AG04450 (cell line): ENCODE measurements at regions not wholly inside any gene's neighbourhood (a gene's known extent, or its start where the extent isn't known, plus 50 kb on each side); places are given as distances from the start of the nearest gene placed in this dataset.

ENCODE experiments used
- CTCF ChIA-PET: fragments of 300-600, 350-600 bp; formaldehyde crosslinking; extraction: SDS; loops from one replicate; lab custom pipeline; 2022; ENCODE audit warnings: antibody characterized with exemption, inconsistent platforms; lab: Charles Lee
- POLR2A ChIA-PET: fragments of 350-600 bp; formaldehyde crosslinking; extraction: SDS; loops from one replicate; lab custom pipeline; 2021; ENCODE audit warnings: antibody characterized with exemption, inconsistent platforms; lab: Yijun Ruan, JAX
- DNase-seq: peaks from one replicate; pipeline ENCODE4 v3.0.0-alpha.2; 2011; ENCODE audit warnings: low read depth, low spot score
- H3K27ac ChIP-seq: one replicate; pipeline ENCODE4 v1.5.1; 2012; ENCODE audit warnings: low read depth, low read length, control low read depth
- H3K27me3 ChIP-seq: one replicate; pipeline ENCODE4 v1.6.0; 2012; ENCODE audit warnings: low read length; ENCODE audit not compliant: control insufficient read depth, insufficient read depth
- H3K4me3 ChIP-seq: 2 replicates; pipeline ENCODE4 v1.5.1; 2011; ENCODE audit warnings: mild to moderate bottlenecking, low read depth, low read length, control low read depth
- H3K9me3 ChIP-seq: 2 replicates; pipeline ENCODE4 v1.5.1; 2012; ENCODE audit warnings: low read length; ENCODE audit not compliant: control insufficient read depth, insufficient read depth
- TF ChIP-seq, protein P1 (sequence below): IDR thresholded peaks from 2 replicates; pipeline ENCODE4 v1.5.1; 2011; ENCODE audit warnings: low read depth, low read length, control low read depth, inconsistent platforms

GRCh38 chr9:107620236-107620635 is 130.7 kb upstream of the KLF4 start:
- no peak for DNase-seq
- TF ChIP-seq, protein P1, sequence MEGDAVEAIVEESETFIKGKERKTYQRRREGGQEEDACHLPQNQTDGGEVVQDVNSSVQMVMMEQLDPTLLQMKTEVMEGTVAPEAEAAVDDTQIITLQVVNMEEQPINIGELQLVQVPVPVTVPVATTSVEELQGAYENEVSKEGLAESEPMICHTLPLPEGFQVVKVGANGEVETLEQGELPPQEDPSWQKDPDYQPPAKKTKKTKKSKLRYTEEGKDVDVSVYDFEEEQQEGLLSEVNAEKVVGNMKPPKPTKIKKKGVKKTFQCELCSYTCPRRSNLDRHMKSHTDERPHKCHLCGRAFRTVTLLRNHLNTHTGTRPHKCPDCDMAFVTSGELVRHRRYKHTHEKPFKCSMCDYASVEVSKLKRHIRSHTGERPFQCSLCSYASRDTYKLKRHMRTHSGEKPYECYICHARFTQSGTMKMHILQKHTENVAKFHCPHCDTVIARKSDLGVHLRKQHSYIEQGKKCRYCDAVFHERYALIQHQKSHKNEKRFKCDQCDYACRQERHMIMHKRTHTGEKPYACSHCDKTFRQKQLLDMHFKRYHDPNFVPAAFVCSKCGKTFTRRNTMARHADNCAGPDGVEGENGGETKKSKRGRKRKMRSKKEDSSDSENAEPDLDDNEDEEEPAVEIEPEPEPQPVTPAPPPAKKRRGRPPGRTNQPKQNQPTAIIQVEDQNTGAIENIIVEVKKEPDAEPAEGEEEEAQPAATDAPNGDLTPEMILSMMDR = no peak
- Histone ChIP-seq H3K27me3 (peaks cover 7% of the 10 kb centered on the region), H3K4me3 (no peak overlapping the region), H3K27ac (no peak overlapping the region), H3K9me3 (no peaks in the 10 kb centered on the region)
- ChIA-PET CTCF (no interaction called here), POLR2A (no interaction called here)

DNA sequence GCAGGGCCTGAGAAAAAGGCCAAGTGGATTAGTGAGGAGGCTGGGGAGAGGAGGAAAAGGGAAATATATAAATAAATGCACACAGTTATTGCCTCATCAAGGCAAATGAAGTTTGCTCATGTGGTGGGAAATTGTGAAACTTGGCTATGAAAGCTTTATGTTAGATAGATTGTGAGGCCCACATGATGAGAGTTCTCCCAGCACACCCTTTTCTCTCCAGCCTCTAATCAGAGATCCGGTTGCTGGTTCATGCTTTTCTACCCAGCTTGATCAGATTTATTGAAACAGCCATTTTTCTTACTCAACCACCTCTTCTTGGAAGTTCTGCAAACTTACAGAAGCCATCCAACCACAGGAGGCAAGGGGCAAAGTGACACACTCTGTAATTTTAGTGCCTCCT is 125.8 kb upstream of the KLF4 start:
- no peak for DNase-seq
- TF ChIP-seq, protein P1 = no peak
- no peak overlapping the region for H3K27ac ChIP-seq
- H3K9me3 ChIP-seq = no peaks in the 10 kb centered on the region
- no peak overlapping the region for H3K4me3 ChIP-seq
- peaks cover 3% of the 10 kb centered on the region for H3K27me3 ChIP-seq
- POLR2A ChIA-PET = interaction anchor here (0.6 kb wide), 1 partner anchor 35 kb away, joined by 6 read pairs; no protein-coding TSS in a partner anchor
- CTCF ChIA-PET = no interaction called here

DNA sequence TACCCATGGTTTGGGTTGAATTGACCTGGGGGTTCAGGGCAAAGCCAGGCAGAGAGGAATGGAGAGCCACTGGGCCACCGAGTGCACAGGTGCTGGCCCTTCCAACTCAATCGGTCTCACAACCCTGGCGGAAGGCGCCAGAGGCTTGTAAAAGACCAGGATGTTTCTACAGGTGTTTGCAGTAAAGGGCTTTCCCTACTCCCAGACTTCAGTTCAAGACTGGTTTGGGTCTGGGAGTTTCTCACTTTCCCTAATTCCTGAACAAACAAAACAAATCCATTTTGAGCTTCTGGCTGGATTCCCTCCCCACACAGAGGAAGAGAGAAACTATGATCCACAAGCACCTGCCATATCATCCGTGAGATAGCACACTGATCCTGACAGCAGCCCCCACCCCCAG is 125.2 kb upstream of the KLF4 start:
- TF ChIP-seq, protein P1 = no peak
- Histone ChIP-seq H3K27me3 (peaks cover 3% of the 10 kb centered on the region), H3K9me3 (no peaks in the 10 kb centered on the region), H3K4me3 (no peak overlapping the region), H3K27ac (no peak overlapping the region)
- ChIA-PET CTCF (interaction anchor here (0.6 kb wide), 1 partner anchor 80 kb away, joined by 3 read pairs; no protein-coding TSS in a partner anchor), POLR2A (interaction anchor here (0.6 kb wide), 1 partner anchor 34 kb away, joined by 6 read pairs; no protein-coding TSS in a partner anchor)
- DNase-seq = no peak

DNA sequence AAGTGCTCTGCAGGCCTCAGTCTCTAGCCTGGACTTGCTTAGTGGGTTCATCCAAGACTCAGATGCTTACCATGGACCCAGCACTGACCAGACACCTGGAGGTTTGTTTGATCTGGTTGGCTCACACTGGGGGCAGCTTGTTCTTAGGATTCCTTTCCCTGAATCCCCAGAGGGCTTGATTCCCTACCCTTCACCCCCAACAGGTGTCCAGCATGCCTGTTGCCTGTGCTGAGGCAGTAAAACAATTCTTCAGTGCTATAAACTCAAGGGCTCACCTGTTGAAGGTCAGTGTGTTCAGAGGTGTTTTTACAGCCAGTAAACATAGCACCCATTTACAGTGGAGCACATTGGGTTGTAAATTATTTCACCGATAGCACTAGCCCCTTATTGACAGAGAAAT is 123.8 kb upstream of the KLF4 start:
- H3K4me3 ChIP-seq = no peak overlapping the region
- TF ChIP-seq, protein P1 = no peak
- H3K27ac ChIP-seq = no peak overlapping the region
- peaks cover 7% of the 10 kb centered on the region for H3K27me3 ChIP-seq
- no peak for DNase-seq
- ChIA-PET CTCF (no interaction called here), POLR2A (no interaction called here)
- no peaks in the 10 kb centered on the region for H3K9me3 ChIP-seq

GRCh38 chr9:107612136-107612535 is 122.6 kb upstream of the KLF4 start:
- ChIA-PET POLR2A (no interaction called here), CTCF (interaction anchor here (0.6 kb wide), 1 partner anchor 115 kb away, joined by 3 read pairs; no protein-coding TSS in a partner anchor)
- Histone ChIP-seq H3K27me3 (peaks cover 4% of the 10 kb centered on the region), H3K9me3 (no peaks in the 10 kb centered on the region), H3K4me3 (no peak overlapping the region), H3K27ac (no peak overlapping the region)
- DNase-seq = no peak
- TF ChIP-seq, protein P1 = no peak
